Myocyte (in vitro differentiated cells): ENCODE measurements at regions not wholly inside any gene's neighbourhood (a gene's known extent, or its start where the extent isn't known, plus 50 kb on each side); places are given as distances from the start of the nearest gene placed in this dataset.
"Not testable (repeated sequence)": the region's sequence is repeated elsewhere in the genome, so short reads cannot be mapped to it uniquely, and the experiment has no call there.

ENCODE experiments used
- DNase-seq: peaks from one replicate; pipeline ENCODE4 v3.0.0-alpha.2; 2012; ENCODE audit warnings: low read depth

DNA sequence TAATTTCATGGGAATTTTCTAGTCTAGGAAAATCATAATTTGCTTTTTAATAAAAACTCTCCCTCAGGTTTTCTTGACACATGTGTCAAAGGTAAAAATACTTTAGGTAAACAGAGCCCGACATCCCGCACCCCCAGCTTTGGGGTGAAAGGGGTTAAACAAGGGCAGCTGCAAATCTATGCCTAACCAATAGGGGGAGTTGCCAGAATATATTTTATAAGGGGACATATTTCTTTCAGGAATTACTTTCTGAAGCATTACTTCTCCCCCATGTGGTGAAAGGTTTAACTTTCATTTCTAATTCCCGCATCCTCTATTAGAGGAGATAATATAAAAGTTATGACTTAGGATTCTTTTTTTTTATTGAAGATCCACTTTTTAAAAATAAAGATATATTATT lies 53.9 kb upstream of the HEPH start:
- DNase-seq: peak; percentile 10

DNA sequence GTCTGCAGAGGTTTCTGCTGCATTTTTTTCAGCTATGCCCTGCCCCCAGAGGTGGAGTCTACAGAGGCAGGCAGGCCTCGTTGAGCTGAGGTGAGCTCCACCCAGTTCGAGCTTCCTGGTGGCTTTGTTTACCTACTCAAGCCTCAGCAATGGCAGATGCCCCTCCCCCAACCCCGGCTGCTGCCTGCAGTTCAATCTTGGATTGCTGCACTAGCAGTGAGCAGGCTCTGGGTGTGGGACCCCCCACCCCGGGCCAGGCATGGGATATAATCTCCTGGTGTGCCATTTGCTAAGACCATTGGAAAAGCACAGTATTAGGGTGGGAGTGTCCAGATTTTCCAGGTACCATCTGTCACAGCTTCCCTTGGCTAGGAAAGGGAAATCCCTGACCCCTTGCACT lies 56.2 kb upstream of the HEPH start:
- DNase-seq: not testable (repeated sequence)

DNA sequence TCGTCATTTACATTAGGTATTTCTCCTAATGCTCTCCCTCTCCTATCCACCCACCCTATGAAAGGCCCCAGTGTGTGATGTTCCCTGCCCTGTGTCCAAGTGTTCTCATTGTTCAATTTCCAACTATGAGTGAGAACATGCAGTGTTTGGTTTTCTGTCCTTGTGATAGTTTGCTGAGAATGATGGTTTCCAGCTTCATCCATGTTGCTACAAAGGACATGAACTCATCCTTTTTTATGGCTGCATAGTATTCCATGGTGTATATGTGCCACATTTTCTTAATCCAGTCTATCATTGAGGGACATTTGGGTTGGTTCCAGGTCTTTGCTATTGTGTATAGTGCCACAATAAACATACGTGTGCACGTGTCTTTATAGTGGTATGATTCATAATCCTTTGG lies 61.6 kb upstream of the HEPH start:
- not testable (repeated sequence) for DNase-seq

DNA sequence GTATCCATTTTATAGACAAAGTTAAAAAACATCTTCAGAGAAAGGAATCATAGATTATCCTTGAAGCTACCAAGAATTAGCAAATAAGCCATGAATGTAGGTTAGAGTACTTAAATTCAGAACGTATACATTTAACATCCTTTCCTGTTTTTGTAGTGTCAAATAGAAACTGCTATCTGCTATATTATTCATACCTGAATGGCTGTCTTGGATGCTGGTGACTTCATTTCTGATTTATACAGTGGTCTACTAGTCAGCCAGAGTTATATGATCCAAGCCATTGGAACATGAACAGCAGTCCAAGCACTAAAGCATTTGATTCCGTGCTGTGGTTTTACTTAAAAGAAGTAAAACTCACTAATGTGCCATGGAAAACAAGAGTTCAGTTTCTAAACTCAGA lies 58.3 kb upstream of the VSIG4 start:
- no peak for DNase-seq

DNA sequence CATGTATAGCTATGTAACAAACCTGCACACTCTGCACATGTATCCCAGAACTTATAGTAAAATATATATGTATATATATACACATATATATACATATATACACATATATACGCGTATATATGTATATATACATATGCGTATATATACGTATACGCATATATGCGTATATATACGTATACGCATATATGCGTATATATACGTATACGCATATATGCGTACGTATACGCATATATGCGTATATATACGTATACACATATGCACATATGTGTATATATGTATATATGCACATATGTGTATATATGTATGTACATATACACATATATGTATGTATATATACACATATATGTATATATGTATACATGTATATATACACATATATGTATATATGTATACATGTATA lies 57.1 kb upstream of the VSIG4 start:
- DNase-seq: not testable (repeated sequence)

DNA sequence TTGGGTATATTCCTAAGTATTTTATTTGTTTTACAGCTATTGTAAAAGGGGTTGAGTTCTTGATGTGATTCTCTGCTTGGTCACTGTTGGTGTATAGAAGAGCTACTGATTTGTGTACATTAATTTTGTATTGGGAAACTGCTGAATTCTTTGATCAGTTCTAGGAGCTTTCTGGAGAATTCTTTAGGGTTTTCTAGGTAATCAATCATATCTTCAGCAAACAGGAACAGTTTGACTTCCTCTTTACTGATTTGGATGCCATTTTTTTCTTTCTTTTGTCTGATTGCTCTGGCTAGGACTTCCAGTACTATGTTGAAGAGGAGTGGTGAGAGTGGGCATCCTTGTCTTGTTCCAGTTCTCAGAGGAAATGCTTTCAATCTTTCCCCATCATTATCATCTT lies 50.1 kb upstream of the VSIG4 start:
- DNase-seq: not testable (repeated sequence)
